Loucy (cell line): ENCODE measurements at regions not wholly inside any gene's neighbourhood (a gene's known extent, or its start where the extent isn't known, plus 50 kb on each side); places are given as distances from the start of the nearest gene placed in this dataset.

Experiments
- H2AFZ ChIP-seq: fragments of 200-600 bp; sonication (generic); 2 replicates; pipeline ENCODE4 v1.6.0; 2016; ENCODE audit warnings: antibody characterized with exemption, mild to moderate bottlenecking, low read length, moderate library complexity
- H3F3A ChIP-seq: fragments of 200-600 bp; 2 replicates; pipeline ENCODE4 v1.6.0; 2016; ENCODE audit warnings: antibody characterized with exemption, low read depth, mild to moderate bottlenecking
- H3K27me3 ChIP-seq: fragments of 200-600 bp; sonication (generic); 2 replicates; pipeline ENCODE4 v1.6.1; 2014; ENCODE audit warnings: low read length, mild to moderate bottlenecking; ENCODE audit not compliant: insufficient read depth, poor library complexity, severe bottlenecking
- H3K36me3 ChIP-seq: fragments of 200-600 bp; sonication (generic); 2 replicates; pipeline ENCODE4 v1.6.1; 2016; ENCODE audit warnings: low read length; ENCODE audit not compliant: insufficient read depth
- H3K4me1 ChIP-seq: fragments of 200-600 bp; sonication (generic); 2 replicates; pipeline ENCODE4 v1.5.1; 2014; ENCODE audit warnings: low read length, mild to moderate bottlenecking; ENCODE audit not compliant: insufficient read depth, poor library complexity, severe bottlenecking
- H3K4me2 ChIP-seq: fragments of 200-600 bp; sonication (generic); 2 replicates; pipeline ENCODE4 v1.6.0; 2014; ENCODE audit warnings: antibody characterized with exemption, low read length, low read depth, mild to moderate bottlenecking; ENCODE audit not compliant: poor library complexity, severe bottlenecking
- H3K4me3 ChIP-seq: fragments of 200-600 bp; sonication (generic); 2 replicates; pipeline ENCODE4 v1.5.1; 2014; ENCODE audit warnings: low read length, mild to moderate bottlenecking, mixed read lengths; ENCODE audit not compliant: poor library complexity, severe bottlenecking
- H3K79me2 ChIP-seq: fragments of 200-600 bp; sonication (generic); 2 replicates; pipeline ENCODE4 v1.6.1; 2014; ENCODE audit warnings: low read length; ENCODE audit not compliant: insufficient read depth
- H3K9ac ChIP-seq: fragments of 200-600 bp; sonication (generic); 2 replicates; pipeline ENCODE4 v1.6.0; 2014; ENCODE audit warnings: mild to moderate bottlenecking, low read depth, low read length, moderate library complexity; ENCODE audit not compliant: poor library complexity, severe bottlenecking
- H3K9me2 ChIP-seq: fragments of 200-600 bp; sonication (generic); replicated peaks from 2 replicates; pipeline ENCODE4 v1.6.1; 2016; ENCODE audit warnings: low read depth, low read length, mixed read lengths
- H3K9me3 ChIP-seq: fragments of 200-600 bp; sonication (generic); 2 replicates; pipeline ENCODE4 v1.6.1; 2014; ENCODE audit warnings: mild to moderate bottlenecking, antibody characterized with exemption, low read length, low read depth; ENCODE audit not compliant: insufficient read depth
- H4K20me1 ChIP-seq: fragments of 200-600 bp; sonication (generic); 2 replicates; pipeline ENCODE4 v1.6.0; 2014; ENCODE audit warnings: antibody characterized with exemption, low read length, mild to moderate bottlenecking; ENCODE audit not compliant: insufficient read depth, poor library complexity, severe bottlenecking
- EZH2phosphoT487 ChIP-seq: fragments of 200-600 bp; IDR thresholded peaks from 2 replicates; pipeline ENCODE4 v1.6.1; 2018; ENCODE audit warnings: antibody characterized with exemption, mild to moderate bottlenecking, moderate library complexity, borderline replicate concordance
- TF ChIP-seq, protein P1 (sequence below): fragments of 200-600 bp; sonication (generic); conservative IDR thresholded peaks from 2 replicates; pipeline ENCODE4 v1.5.1; 2014; ENCODE audit warnings: mild to moderate bottlenecking, antibody characterized with exemption, low read length

DNA sequence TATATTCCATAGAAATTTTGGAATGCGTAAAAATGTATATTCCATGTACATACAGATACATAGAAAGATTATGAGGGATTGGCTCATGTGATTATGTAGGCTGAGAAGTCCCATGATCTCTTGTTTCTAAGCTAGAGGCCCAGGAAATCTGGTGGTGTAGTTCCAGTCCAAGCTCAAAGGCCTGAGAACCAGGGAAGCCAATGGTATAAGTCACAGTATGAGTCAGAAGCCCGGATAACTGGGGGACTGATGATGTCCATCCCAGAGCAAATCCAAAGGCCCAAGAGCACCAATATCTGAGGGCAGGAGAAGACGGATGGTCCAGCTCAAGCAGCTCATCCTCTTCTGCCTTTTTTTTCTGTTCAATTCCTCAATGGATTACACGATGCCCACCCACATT lies 385.0 kb upstream of the KLHL29 start:
- Histone ChIP-seq H3K27me3 (no peaks in the 10 kb centered on the region), H3K36me3 (no peaks in the 10 kb centered on the region), H3K4me3 (no peak overlapping the region), H2AFZ (no peak overlapping the region), H3F3A (no peaks in the 10 kb centered on the region), H3K79me2 (no peaks in the 10 kb centered on the region), H3K9me2 (no peaks in the 10 kb centered on the region), H3K4me1 (no peaks in the 10 kb centered on the region), H4K20me1 (no peaks in the 10 kb centered on the region), H3K4me2 (no peak overlapping the region), H3K9me3 (no peaks in the 10 kb centered on the region), H3K9ac (no peak overlapping the region)
- TF ChIP-seq, protein P1, sequence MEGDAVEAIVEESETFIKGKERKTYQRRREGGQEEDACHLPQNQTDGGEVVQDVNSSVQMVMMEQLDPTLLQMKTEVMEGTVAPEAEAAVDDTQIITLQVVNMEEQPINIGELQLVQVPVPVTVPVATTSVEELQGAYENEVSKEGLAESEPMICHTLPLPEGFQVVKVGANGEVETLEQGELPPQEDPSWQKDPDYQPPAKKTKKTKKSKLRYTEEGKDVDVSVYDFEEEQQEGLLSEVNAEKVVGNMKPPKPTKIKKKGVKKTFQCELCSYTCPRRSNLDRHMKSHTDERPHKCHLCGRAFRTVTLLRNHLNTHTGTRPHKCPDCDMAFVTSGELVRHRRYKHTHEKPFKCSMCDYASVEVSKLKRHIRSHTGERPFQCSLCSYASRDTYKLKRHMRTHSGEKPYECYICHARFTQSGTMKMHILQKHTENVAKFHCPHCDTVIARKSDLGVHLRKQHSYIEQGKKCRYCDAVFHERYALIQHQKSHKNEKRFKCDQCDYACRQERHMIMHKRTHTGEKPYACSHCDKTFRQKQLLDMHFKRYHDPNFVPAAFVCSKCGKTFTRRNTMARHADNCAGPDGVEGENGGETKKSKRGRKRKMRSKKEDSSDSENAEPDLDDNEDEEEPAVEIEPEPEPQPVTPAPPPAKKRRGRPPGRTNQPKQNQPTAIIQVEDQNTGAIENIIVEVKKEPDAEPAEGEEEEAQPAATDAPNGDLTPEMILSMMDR, result no peak
- TF ChIP-seq EZH2phosphoT487, result no peak

DNA sequence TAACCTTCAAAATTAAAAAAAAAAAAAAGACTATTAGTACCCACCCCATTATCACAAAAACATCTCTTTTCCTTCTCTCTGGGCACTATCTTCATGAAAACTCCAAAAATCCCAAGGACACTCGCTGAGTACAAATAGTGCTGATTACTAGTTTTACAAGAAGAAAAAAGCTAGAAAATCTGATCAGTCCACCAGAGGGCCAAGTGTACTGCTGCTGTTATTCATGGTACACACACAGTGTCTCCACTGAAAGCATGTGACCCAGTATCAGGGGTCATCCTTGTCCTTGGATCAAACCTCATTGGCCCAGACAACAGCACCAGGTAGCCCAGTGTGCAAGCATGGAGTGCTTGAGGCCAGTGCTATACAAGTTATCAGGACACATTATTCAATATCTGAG lies 382.7 kb upstream of the KLHL29 start:
- Histone ChIP-seq H3K9me2 (no peaks in the 10 kb centered on the region), H3K27me3 (no peaks in the 10 kb centered on the region), H3K9ac (no peak overlapping the region), H3F3A (no peaks in the 10 kb centered on the region), H3K9me3 (no peaks in the 10 kb centered on the region), H4K20me1 (no peaks in the 10 kb centered on the region), H3K36me3 (no peaks in the 10 kb centered on the region), H3K4me3 (no peak overlapping the region), H2AFZ (no peak overlapping the region), H3K79me2 (no peaks in the 10 kb centered on the region), H3K4me1 (no peaks in the 10 kb centered on the region), H3K4me2 (no peak overlapping the region)
- no peak for TF ChIP-seq EZH2phosphoT487
- TF ChIP-seq, protein P1, result no peak

DNA sequence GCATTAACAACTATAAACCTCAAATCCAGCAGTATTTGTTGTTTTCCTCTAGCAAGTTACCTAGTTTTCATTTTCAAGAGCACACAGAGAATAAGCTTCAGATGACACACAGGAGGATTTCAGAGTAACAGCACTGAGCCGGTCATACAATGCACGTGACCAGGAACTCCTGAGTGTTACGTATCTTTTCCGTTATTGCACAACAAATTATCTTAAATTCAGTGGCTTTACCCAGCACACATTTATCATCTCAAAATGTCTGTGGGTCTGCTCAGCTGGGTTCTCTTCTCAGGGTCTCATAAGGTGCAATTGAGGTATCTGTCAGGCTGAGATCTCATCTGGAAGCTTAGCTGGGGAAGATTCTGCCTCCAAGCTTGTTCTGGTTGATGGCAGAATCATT lies 379.5 kb upstream of the KLHL29 start:
- Histone ChIP-seq H2AFZ (no peak overlapping the region), H3K27me3 (no peaks in the 10 kb centered on the region)
- no peak for TF ChIP-seq EZH2phosphoT487
- TF ChIP-seq, protein P1, result no peak

More for the DNA sequence above, 379.5 kb upstream of the KLHL29 start:
- Histone ChIP-seq H3K4me3 (no peak overlapping the region), H3K36me3 (no peaks in the 10 kb centered on the region), H3K9me2 (no peaks in the 10 kb centered on the region), H3K9ac (no peak overlapping the region), H3F3A (no peaks in the 10 kb centered on the region), H3K79me2 (no peaks in the 10 kb centered on the region), H3K9me3 (no peaks in the 10 kb centered on the region), H3K4me1 (no peaks in the 10 kb centered on the region), H4K20me1 (no peaks in the 10 kb centered on the region), H3K4me2 (no peak overlapping the region)
